ENCODE measurements at regions not wholly inside any gene's neighbourhood (a gene's known extent, or its start where the extent isn't known, plus 50 kb on each side); places are given as distances from the start of the nearest gene placed in this dataset.
"Not testable (repeated sequence)": the region's sequence is repeated elsewhere in the genome, so short reads cannot be mapped to it uniquely, and the experiment has no call there.

DNA sequence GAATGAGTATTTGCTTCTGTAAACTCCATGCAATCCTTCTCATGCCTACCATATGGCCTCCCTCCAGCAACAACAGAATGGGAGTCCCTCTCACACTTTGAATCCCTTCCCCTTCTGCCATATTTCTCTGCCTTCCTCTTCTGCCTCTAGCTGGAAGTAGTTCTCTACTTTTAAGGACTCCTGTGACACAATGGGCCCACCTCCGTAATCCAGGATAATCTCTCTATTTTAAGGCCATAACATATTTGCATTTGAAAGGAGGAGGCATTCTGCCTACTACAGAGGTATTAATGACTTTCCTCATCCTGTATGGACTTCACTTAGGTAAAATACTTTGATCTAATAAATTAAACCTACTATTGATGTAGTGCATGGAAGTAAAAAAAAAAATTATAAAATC, 155.4 kb upstream of the ITGA1 start:
- H3K27me3 ChIP-seq (ENCODE audit: control insufficient read depth in 1 of 2, insufficient read depth in 1 of 2, low read length in 2 of 2) = peaks cover 0 to 4% of the 10 kb centered on the region in 2 experiments
- DNase-seq = no peak
- H2AK5ac ChIP-seq (ENCODE audit: low read length, severe bottlenecking) = no peak overlapping the region
- H3K14ac ChIP-seq (ENCODE audit: low read length in 2 of 2) = no peak overlapping the region
- H3K27ac ChIP-seq (ENCODE audit: low read length, poor library complexity, severe bottlenecking) = no peak overlapping the region
- no peak overlapping the region for H4K8ac ChIP-seq (ENCODE audit: low read length)
- no peak overlapping the region for H2BK120ac ChIP-seq (ENCODE audit: low read depth, low read length)
- no peak overlapping the region for H3K9ac ChIP-seq (ENCODE audit: low read length)
- no peaks in the 10 kb centered on the region for H3K4me1 ChIP-seq (ENCODE audit: control insufficient read depth, insufficient read depth, low read depth, low read length)
- no peak overlapping the region for H3K18ac ChIP-seq (ENCODE audit: low read depth in 1 of 2, low read length in 2 of 2)
- H2AFZ ChIP-seq (ENCODE audit: low read depth, low read length) = no peak overlapping the region
- no peak overlapping the region for H2BK5ac ChIP-seq (ENCODE audit: low read depth, low read length, poor library complexity, severe bottlenecking)
- H4K91ac ChIP-seq (ENCODE audit: low read length) = no peak overlapping the region
- no peak overlapping the region for H2BK12ac ChIP-seq (ENCODE audit: low read length in 2 of 2)
- no peak overlapping the region for H3K23ac ChIP-seq (ENCODE audit: low read length in 2 of 2)
- H3K79me1 ChIP-seq (replicated peaks; ENCODE audit: low read length, poor library complexity, severe bottlenecking) = no peaks in the 10 kb centered on the region
- no peaks in the 10 kb centered on the region for H3K9me3 ChIP-seq (ENCODE audit: control insufficient read depth, low read length)
- H3K4me2 ChIP-seq (ENCODE audit: low read length, poor library complexity, severe bottlenecking) = no peak overlapping the region
- H3K4ac ChIP-seq (ENCODE audit: low read depth in 1 of 2, low read length in 2 of 2) = no peak overlapping the region
- H3K36me3 ChIP-seq (ENCODE audit: control insufficient read depth in 1 of 2, insufficient read depth in 2 of 2, low read depth in 1 of 2, low read length in 2 of 2) = no peaks in the 10 kb centered on the region
- WGBS = no CpG with 5 or more reads among the region's 1 CpG
- no peak overlapping the region for H2BK15ac ChIP-seq (ENCODE audit: low read depth, poor library complexity, severe bottlenecking)
- H3K4me3 ChIP-seq (ENCODE audit: insufficient read depth in 1 of 2, low read depth in 1 of 2, low read length in 2 of 2) = no peak overlapping the region

DNA sequence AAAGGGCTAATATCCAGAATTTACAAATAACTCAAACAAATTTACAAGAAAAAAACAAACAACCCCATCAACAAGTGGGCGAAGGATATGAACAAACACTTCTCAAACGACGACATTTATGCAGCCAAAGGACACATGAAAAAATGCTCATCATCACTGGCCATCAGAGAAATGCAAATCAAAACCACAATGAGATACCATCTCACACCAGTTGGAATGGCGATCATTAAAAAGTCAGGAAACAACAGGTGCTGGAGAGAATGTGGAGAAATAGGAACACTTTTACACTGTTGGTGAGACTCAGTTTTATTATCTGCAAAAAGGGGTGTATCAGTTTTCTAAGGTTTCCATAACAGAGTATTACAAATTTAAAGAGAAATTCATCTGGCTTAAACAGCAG, 153.5 kb upstream of the ITGA1 start:
- H3K27ac ChIP-seq (ENCODE audit: low read length, poor library complexity, severe bottlenecking) = not testable (repeated sequence)

DNA sequence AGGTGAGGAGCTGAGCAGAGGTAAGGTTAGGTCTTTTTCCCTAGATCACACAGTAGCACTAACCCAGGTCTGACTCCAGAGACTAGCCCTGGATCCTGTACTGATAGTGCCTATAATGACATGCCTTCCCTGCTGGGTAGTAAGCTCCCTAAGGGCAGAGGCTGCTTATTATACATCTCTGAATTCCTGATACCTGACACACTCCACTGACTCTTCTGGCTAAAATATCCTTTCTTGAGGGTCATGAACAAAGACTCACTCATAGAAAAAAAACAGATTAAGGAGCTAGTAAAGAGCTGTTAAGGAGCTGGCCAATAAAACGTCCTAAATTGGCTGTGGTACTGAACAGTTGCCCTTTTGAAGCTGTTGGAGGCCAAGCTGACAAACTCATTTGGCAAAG, 149.0 kb upstream of the ITGA1 start:
- 42% methylated on average over 1 of the region's 1 CpG for WGBS

More for the DNA sequence above, 153.5 kb upstream of the ITGA1 start:
- not testable (repeated sequence) for H3K9ac ChIP-seq (ENCODE audit: low read length); H3K9me3 ChIP-seq (ENCODE audit: control insufficient read depth, low read length); H3K36me3 ChIP-seq (ENCODE audit: control insufficient read depth in 1 of 2, insufficient read depth in 2 of 2, low read depth in 1 of 2, low read length in 2 of 2); H3K79me1 ChIP-seq (replicated peaks; ENCODE audit: low read length, poor library complexity, severe bottlenecking); H2AFZ ChIP-seq (ENCODE audit: low read depth, low read length); H3K18ac ChIP-seq (ENCODE audit: low read depth in 1 of 2, low read length in 2 of 2); DNase-seq; H3K4ac ChIP-seq (ENCODE audit: low read depth in 1 of 2, low read length in 2 of 2); H3K27me3 ChIP-seq (ENCODE audit: control insufficient read depth in 1 of 2, insufficient read depth in 1 of 2, low read length in 2 of 2); H2AK5ac ChIP-seq (ENCODE audit: low read length, severe bottlenecking); H3K4me3 ChIP-seq (ENCODE audit: insufficient read depth in 1 of 2, low read depth in 1 of 2, low read length in 2 of 2); H2BK15ac ChIP-seq (ENCODE audit: low read depth, poor library complexity, severe bottlenecking); H3K4me1 ChIP-seq (ENCODE audit: control insufficient read depth, insufficient read depth, low read depth, low read length); H4K91ac ChIP-seq (ENCODE audit: low read length); H2BK12ac ChIP-seq (ENCODE audit: low read length in 2 of 2); H2BK5ac ChIP-seq (ENCODE audit: low read depth, low read length, poor library complexity, severe bottlenecking); H3K14ac ChIP-seq (ENCODE audit: low read length in 2 of 2); H3K23ac ChIP-seq (ENCODE audit: low read length in 2 of 2); H4K8ac ChIP-seq (ENCODE audit: low read length); H2BK120ac ChIP-seq (ENCODE audit: low read depth, low read length); H3K4me2 ChIP-seq (ENCODE audit: low read length, poor library complexity, severe bottlenecking)
- WGBS = no CpG with 5 or more reads among the region's 4 CpGs

DNA sequence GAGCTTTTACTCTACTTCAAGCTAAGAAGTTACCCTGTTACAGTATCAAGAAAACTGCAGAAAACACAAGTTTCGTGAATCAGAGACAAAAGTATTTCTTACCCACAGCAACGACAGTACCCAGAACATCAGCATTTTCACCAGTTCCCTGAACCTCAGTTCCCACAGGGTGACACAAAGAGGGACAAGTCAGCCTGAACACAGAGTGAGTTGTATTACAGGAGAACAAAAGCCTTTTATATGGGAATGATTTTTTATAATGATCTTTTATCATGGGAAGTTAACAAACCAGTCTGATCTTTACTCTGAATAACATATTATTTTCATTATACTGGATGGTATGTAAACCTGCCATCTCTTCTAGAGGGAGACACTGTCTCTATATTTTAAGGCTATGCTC, 139.0 kb upstream of the ITGA1 start:
- no peak overlapping the region for H3K9ac ChIP-seq (ENCODE audit: low read length)
- peaks cover 0 to 7% of the 10 kb centered on the region in 2 experiments for H3K27me3 ChIP-seq (ENCODE audit: control insufficient read depth in 1 of 2, insufficient read depth in 1 of 2, low read length in 2 of 2)
- no peak overlapping the region for H3K27ac ChIP-seq (ENCODE audit: low read length, poor library complexity, severe bottlenecking)
- no peak for DNase-seq
- H3K4me1 ChIP-seq (ENCODE audit: control insufficient read depth, insufficient read depth, low read depth, low read length) = no peaks in the 10 kb centered on the region
- no peaks in the 10 kb centered on the region for H3K9me3 ChIP-seq (ENCODE audit: control insufficient read depth, low read length)
- no peak overlapping the region for H2BK120ac ChIP-seq (ENCODE audit: low read depth, low read length)
- H2AK5ac ChIP-seq (ENCODE audit: low read length, severe bottlenecking) = no peak overlapping the region
- H4K91ac ChIP-seq (ENCODE audit: low read length) = no peak overlapping the region
- no peaks in the 10 kb centered on the region for H3K36me3 ChIP-seq (ENCODE audit: control insufficient read depth in 1 of 2, insufficient read depth in 2 of 2, low read depth in 1 of 2, low read length in 2 of 2)
- H4K8ac ChIP-seq (ENCODE audit: low read length) = no peak overlapping the region
- no peak overlapping the region for H3K14ac ChIP-seq (ENCODE audit: low read length in 2 of 2)
- H2BK15ac ChIP-seq (ENCODE audit: low read depth, poor library complexity, severe bottlenecking) = no peak overlapping the region
- no peak overlapping the region for H2AFZ ChIP-seq (ENCODE audit: low read depth, low read length)
- H3K4ac ChIP-seq (ENCODE audit: low read depth in 1 of 2, low read length in 2 of 2) = no peak overlapping the region
- H2BK12ac ChIP-seq (ENCODE audit: low read length in 2 of 2) = no peak overlapping the region
- no peak overlapping the region for H2BK5ac ChIP-seq (ENCODE audit: low read depth, low read length, poor library complexity, severe bottlenecking)
- H3K23ac ChIP-seq (ENCODE audit: low read length in 2 of 2) = no peak overlapping the region
- H3K79me1 ChIP-seq (replicated peaks; ENCODE audit: low read length, poor library complexity, severe bottlenecking) = no peaks in the 10 kb centered on the region
- H3K4me2 ChIP-seq (ENCODE audit: low read length, poor library complexity, severe bottlenecking) = no peak overlapping the region
- no peak overlapping the region for H3K4me3 ChIP-seq (ENCODE audit: insufficient read depth in 1 of 2, low read depth in 1 of 2, low read length in 2 of 2)
- no peak overlapping the region for H3K18ac ChIP-seq (ENCODE audit: low read depth in 1 of 2, low read length in 2 of 2)
- WGBS = 86% methylated on average over 1 of the region's 2 CpGs

More for the DNA sequence above, 149.0 kb upstream of the ITGA1 start:
- Histone ChIP-seq H3K4me2 (ENCODE audit: low read length, poor library complexity, severe bottlenecking) (no peak overlapping the region), H3K9me3 (ENCODE audit: control insufficient read depth, low read length) (no peaks in the 10 kb centered on the region), H2BK12ac (ENCODE audit: low read length in 2 of 2) (no peak overlapping the region), H2BK120ac (ENCODE audit: low read depth, low read length) (no peak overlapping the region), H3K4me1 (ENCODE audit: control insufficient read depth, insufficient read depth, low read depth, low read length) (no peaks in the 10 kb centered on the region), H2BK5ac (ENCODE audit: low read depth, low read length, poor library complexity, severe bottlenecking) (no peak overlapping the region), H2BK15ac (ENCODE audit: low read depth, poor library complexity, severe bottlenecking) (no peak overlapping the region), H3K4ac (ENCODE audit: low read depth in 1 of 2, low read length in 2 of 2) (no peak overlapping the region), H3K27me3 (ENCODE audit: control insufficient read depth in 1 of 2, insufficient read depth in 1 of 2, low read length in 2 of 2) (peaks cover 0 to 4% of the 10 kb centered on the region in 2 experiments), H4K8ac (ENCODE audit: low read length) (no peak overlapping the region), H3K79me1 (replicated peaks; ENCODE audit: low read length, poor library complexity, severe bottlenecking) (no peaks in the 10 kb centered on the region), H3K4me3 (ENCODE audit: insufficient read depth in 1 of 2, low read depth in 1 of 2, low read length in 2 of 2) (no peak overlapping the region), H3K14ac (ENCODE audit: low read length in 2 of 2) (no peak overlapping the region), H3K23ac (ENCODE audit: low read length in 2 of 2) (no peak overlapping the region), H4K91ac (ENCODE audit: low read length) (no peak overlapping the region), H3K36me3 (ENCODE audit: control insufficient read depth in 1 of 2, insufficient read depth in 2 of 2, low read depth in 1 of 2, low read length in 2 of 2) (no peaks in the 10 kb centered on the region), H3K18ac (ENCODE audit: low read depth in 1 of 2, low read length in 2 of 2) (no peak overlapping the region), H2AFZ (ENCODE audit: low read depth, low read length) (no peak overlapping the region), H3K27ac (ENCODE audit: low read length, poor library complexity, severe bottlenecking) (no peak overlapping the region), H2AK5ac (ENCODE audit: low read length, severe bottlenecking) (no peak overlapping the region), H3K9ac (ENCODE audit: low read length) (no peak overlapping the region)
- DNase-seq = no peak
